GM11168 (cell line): ENCODE measurements at regions not wholly inside any gene's neighbourhood (a gene's known extent, or its start where the extent isn't known, plus 50 kb on each side); places are given as distances from the start of the nearest gene placed in this dataset.
"Not testable (repeated sequence)": the region's sequence is repeated elsewhere in the genome, so short reads cannot be mapped to it uniquely, and the experiment has no call there.

Source experiments
- in situ Hi-C: fragments of 300-500 bp; cut with MboI; formaldehyde crosslinking; loops from one replicate; pipeline ENCODE4 v1.12.0; 2022; ENCODE audit warnings: low sequenced_read_pairs; ENCODE audit not compliant: unreplicated experiment

DNA sequence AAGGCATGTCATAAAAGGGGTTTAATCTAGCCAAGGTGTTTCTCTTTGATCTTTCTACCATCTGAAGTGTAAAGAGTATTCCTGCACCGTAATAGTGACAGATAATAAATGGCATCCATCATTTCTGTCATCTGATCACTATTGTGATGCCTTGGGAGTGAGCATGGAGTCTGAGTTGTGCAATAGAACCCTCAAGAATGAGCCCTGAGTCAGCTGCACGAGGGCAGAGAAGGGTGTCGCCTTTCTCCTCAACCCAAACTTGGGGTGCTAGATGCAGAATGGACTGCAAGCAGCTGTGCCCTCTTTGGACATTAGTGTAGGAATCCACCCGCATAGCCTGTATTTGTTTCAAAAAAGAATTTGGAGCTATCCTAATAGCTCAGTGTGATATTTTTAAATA, 115.2 kb downstream of the ZNF37A start:
- in situ Hi-C loops: no loop called here

DNA sequence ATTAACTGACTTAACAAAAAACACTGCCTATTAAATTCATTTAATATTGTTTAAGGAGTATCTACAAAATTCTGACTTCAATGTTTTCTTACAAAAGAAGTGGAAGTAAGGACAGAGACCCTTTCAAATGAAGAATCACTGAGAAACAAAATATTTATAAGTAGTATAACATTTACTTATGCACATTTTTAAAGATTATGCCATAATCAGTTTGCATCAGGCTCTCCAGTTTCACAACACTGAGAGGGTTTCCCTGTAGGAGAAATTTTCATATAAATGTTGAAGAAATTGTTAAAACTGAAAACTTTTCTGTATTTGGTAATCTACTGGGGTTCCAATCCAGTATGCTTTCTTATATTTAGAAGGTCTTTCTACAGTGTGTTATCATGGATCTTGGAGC, 115.6 kb downstream of the ZNF37A start:
- in situ Hi-C loops: not testable (repeated sequence)

DNA sequence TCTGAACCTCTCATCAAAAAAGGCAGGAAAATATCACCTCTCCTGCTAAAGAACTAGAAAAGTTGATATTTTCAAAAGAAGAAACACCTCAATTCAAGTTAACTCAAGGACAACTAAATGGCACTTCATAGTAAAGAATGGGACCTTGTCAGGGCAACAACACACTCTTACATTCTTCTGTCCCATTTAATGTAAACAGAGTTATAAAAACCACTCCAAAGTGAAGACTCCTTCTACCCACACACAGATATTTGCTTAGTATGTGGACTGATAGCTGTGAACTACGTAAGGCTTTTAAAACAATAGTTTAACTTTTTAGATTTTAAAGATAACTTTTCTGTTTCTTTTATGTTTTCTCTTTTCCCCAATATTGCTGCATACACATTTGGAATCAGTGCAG, 118.3 kb downstream of the ZNF37A start:
- in situ Hi-C loops: no loop called here

DNA sequence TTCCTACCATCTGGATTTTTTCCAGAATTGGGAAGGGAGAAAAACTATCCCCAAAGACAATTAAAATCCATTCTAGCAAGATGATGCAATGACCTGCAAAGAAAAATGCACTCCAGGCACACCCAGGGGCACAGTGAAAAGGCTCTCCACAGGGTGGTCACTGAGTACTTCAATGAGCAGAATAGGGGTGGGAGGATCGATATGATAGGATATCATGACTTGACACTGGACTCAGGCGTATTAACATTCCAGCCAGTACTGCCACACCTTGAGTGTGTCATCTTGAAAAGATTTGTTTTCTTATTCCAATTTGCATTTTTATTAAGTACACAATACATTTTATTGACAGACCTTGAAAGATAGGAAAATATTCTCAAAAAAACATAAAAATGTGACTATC, 132.2 kb downstream of the ZNF37A start:
- in situ Hi-C loops: no loop called here

DNA sequence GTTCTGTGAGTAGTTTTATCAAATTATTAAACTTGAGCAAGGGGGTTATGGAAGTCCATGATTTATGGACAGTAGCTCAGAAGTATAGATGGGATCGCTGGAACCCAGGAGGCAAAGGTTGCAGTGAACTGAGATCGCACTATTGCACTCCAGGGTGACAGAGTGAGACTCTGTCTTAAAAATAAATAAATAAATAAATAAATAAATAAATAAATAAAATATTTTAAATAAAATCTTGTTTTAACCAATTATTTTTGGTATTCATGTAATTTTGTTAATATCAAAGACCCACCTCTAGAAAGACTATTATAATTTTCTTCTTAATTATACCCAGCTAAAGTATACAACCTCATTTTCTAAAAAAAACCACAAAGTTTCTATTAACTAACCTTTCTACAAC, 134.3 kb downstream of the ZNF37A start:
- in situ Hi-C loops: no loop called here

DNA sequence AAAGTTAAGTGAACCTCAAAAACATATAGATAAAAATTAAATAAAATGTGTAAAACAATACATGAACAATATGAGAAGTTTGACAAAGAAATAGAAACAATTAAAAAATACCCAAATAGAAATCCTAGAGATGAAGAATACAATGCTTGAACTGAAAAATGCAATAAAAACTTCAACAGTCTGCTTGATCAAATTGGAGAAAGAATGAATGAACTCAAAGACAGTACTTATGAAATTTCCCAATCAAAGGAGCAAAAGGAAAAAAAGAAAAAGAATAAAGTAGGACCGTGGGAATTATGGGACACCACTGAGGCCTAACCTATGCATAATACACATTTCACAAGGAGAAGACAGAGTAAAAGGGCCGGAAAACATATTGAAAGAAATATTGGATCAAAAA, 144.3 kb downstream of the ZNF37A start:
- in situ Hi-C loops: not testable (repeated sequence)

DNA sequence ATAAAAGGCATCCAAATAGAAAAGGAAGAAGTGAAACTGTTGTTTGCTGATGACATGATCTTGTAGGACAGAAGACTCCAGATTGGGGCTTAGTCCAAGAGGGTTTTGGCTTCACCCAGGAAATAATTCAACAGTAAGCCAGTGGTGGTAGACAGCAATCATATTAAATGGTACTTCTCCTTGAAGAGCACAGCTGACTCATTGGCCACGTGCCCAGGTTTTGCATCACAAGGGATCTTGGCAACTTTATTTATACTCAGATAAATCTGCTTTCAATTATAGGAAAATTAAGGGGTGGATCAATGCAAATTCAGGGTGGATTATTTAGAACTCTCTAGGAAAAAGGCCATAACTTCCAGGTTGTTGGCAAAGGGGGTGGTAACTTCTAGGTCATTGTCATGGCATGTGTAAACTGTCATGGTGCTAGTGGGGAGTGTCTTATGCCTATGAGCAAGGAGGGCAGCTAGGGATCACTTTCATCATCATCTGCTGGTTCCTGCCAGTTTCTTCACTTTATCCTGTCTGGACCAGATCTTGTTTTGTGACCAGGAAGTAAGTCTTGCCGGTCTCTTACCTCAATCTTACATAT, 148.0 kb downstream of the ZNF37A start:
- in situ Hi-C loops: not testable (repeated sequence)

DNA sequence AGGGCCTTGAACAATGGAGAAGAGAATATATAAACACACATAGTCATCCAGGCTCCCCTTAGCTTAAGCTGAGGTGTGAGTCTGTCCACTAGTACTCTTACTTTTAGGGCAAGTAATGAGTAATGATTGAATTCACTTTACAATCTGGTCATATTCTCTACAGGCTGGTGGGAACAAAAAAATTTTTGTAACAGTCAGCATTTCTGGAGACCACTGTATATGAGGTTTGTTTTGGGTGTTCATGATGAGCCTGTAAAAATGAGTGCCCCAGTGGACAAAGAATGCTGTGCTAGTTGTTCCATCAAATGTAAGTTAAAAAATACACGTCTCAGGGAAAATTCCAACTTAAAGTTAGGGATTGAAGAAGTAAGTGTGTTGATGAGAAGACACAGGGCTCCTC, 154.0 kb downstream of the ZNF37A start:
- in situ Hi-C loops: not testable (repeated sequence)

DNA sequence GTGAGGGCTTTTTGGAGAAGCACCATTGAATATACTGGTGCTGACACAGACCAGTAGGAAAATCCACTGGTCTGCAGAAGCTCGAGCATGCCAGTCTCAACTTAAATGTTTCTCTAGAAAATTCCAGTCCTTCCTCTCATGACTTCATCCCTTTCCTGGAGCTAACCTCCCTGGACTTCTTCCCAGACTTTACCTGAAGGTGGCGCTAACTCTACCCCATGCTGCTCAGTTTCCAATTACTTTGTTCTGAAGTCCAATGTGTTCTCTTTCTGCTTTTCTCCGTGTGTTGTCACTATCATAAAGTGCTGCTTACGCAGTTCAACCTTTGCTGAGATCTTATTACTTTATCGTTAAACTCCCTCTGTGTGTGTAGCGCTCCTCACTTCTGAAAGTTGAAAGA, 158.4 kb downstream of the ZNF37A start:
- in situ Hi-C loops: not testable (repeated sequence)

DNA sequence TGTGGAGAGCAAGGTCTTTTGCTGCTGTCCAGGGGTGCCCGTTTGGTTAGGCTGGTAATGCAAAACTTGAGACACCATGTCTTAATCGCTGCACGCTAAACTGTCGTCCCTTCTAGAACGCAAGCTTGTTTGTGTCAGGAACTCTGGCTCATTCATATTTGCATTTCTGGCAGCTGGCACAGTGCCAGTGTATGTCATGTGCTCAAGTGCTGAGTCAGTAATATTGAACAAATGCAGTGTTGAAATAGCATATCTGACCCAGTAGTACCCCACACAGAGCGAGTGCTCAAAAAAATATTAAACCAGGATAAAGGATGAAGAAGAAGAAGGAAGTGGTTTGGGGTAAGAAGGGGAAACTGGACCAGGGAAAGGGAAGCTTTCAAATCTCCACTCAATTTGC, 173.4 kb downstream of the ZNF37A start:
- in situ Hi-C loops: not testable (repeated sequence)

DNA sequence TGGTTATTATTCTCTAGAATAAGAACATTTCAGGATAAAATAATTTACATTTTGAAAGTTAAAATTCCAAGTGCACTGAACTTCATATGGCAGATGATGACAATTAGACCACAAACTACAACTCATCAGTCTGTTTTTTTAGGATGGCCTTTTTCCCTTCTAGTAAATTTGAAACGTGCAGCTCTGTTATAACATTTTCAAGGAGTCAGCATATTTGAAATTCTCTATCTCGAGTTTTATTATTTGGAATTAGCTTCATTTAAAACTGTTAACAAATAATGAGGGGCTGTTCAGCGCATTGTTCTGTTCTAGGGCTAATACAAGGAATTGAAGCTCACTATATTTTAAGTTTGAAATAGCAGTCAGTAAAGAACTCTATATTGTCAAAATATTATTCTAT, 176.9 kb downstream of the ZNF37A start:
- in situ Hi-C loops: loop anchor here (10.0 kb wide), 1 partner anchor 704 kb away; no protein-coding TSS in a partner anchor

DNA sequence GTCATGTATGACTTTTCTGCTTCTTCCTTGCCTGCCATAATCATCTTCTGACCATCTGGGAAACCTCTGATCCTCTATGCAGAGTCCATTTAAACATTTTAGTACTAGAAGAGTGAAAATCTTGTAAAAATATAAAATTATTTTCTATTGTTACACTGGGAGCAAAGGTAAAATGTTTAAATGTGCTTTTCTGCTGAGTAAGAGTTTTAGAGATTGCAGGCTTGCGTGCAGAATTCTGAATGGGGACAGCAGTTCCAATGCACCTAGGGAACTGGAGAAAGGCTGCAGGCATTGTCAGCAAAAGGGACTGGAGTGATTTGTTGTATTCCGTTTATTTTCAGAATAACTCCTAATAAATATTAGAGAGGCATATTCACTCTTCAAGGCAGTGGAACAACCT, 180.7 kb downstream of the ZNF37A start:
- in situ Hi-C loops: loop anchor here (10.0 kb wide), 1 partner anchor 700 kb away; no protein-coding TSS in a partner anchor

DNA sequence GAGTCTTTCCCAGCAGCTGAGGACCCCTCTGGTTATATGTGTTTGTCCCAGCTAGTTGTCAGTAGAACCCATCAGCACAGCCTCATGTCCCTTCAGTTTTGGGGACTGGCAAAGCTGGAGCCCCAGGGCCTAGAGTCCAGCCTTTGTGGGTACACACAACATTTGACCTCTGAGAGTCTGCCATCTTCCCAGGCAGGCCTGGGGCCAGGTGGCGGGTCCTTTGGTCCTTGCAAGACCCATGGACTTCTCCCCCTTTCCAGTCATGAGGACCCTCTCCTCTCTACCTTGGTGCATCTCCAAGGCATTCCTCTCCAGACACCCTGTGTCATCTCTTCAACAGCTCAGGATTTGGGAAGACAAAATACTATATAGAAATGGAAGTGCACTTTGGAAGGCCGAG, 198.4 kb downstream of the ZNF37A start:
- in situ Hi-C loops: not testable (repeated sequence)

DNA sequence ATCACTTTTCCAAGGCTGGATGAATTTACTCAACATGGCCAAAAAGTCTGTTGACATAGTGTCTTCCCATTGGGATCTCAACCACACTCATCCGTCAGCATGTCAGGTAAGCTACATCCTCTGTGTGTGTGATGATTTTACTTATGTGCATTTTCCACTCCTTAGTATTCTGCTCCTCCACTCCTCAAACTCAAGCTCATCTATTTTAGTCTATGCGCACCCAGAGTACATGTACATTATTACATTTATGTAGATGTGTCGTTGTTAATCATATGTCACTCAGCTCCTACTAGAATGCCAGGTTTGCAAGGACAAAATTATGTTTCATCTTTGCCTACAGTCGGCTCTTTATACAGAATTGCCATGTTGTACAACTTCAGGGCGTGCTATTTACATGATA, 216.0 kb downstream of the ZNF37A start:
- in situ Hi-C loops: not testable (repeated sequence)

DNA sequence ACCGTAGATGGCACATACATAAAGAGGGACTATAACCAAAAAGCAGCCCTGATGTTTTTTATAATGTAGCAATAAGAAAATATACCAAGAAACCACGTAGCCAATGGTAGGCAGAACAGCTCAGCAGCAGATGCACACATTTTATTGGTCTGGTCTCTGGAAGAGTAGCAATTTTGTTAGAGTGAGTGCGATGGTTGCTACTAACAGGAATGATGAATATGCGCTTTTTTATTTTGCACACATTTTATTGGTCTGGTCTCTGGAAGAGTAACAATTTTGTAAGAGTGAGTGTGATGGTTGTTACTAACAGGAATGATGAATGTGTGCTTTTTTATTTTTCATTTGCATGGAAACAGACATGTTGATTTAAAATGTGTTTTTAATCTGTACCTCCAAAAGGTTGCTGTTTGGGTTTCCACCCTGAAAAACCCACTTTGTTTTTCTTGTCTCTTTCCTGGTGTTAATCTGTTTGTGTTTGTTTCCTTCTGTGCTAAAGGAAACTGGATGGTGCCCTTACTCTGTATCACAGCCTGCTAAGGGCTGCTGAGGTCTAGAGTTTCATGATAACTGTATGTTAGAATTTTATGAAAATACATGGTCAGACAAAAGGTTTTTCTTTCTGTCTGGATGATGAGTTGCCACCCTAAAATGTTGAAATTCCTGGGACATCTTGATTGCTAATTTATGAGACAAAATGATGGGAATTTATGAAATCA, 221.1 kb downstream of the ZNF37A start:
- in situ Hi-C loops: not testable (repeated sequence)

DNA sequence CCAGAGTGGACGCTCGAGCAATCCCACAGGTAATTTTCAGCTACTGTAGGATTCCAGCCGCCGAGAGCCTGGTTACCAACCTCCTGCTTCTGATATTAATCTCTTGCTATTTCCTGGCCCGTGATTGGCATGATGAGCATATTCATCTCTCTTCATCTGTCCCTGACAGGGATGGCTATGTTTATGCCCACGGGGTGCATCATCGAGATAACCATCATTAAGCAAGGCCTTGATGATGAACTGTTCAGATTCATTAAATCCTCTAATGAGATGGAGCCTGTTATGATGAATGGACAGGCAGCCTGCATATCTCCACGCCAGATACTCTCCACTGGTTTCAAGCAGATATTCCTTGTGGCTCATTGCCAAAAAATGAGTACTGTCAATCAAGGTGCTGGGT, 227.3 kb downstream of the ZNF37A start:
- in situ Hi-C loops: not testable (repeated sequence)

DNA sequence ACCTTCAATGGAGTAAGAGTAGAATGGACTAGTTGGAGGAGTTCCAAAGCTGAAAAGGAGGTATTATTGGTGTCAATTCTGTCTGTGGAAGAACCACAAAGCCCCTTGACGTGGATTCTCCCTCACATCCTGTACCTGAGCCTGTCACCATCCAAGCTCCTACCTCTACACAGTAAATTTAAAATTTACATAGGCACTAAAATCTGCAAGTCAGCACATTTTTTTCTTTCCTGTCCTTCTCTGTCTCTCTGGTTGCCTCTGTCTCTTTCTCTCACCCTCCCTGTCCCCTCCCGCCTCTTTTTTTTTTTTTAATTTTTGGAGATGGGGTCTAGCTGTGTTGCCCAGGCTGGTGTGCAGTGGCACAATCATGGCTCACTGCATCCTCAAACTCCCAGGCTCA, 236.2 kb downstream of the ZNF37A start:
- in situ Hi-C loops: not testable (repeated sequence)

DNA sequence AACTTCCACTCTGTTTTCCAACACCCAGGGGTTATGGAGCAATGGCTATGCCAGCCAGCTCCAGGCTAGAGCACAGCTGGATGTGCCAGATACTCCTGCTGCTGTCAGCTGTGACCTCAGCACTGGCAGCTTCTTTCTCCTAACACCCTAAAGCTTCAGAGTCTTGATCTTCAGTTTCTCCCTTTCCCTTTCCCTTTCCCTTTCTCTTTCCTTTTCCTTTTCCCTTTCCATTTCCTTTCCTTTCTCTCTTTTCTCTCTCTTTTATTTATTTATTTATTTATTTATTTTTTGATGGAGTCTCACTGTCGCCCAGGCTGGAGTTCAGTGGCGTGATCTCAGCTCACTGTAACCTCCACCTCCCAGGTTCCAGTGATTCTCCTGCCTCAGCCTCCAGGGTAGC, 237.0 kb downstream of the ZNF37A start:
- in situ Hi-C loops: not testable (repeated sequence)

DNA sequence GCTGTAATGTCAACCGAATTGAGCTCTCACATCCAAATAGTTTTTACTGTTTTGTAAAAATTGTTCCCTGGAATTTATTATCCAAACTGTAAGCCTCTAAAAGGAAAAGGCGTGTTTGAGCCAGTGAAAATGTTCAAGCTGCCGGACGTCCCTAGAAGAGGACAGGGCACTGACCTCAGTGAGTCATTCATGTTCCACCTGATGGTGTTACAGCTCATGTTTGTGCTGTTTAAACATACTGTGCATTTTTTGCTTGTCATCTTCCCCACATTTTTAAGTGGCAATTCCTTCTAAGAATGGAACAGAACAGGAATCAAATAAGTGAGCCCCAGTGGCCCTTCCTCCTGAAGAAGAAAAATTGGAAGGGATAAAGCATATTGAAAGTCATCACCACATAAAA, 239.6 kb downstream of the ZNF37A start:
- in situ Hi-C loops: not testable (repeated sequence)

DNA sequence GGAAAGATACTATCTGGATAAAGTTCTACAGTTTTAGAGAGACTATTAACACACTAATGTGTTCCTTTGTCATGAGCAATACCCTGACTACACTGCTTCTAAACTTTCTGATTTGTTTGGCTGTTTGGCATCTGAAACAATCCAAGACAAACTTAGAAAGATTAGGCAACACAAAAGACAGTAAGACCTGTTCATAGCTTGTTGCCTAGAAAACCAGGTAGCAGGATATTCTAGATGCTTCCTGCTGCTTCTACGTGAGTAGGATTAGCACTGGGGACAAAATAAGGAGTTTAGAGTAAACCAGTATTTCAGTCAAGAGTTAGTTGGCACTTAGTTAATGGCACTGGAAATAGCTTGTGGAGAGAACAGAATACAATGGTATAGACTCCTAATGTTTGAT, 256.5 kb downstream of the ZNF37A start:
- in situ Hi-C loops: loop anchor here (25.0 kb wide), 1 partner anchor 363 kb away; the partner anchor contains the start of gene ZNF25

DNA sequence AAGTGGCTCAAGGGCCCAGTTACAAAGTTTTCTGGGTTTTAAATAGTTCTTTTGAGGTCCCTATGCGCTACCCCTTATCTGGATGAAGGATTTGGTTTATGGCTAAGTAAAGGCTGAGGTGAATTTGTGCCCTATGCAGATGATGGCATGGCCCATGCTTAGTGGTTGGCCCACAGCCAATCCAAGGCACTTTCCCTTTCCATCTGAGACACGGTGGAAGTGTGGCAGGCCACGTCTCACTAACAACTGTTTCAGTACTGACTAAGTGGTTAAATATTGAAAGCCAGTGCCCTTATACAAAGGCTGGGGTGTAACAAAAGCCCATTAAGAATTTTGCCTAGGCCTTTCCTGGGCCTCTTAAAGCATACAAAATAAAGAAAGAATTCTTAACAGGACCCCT, 260.3 kb downstream of the ZNF37A start:
- in situ Hi-C loops: loop anchor here (25.0 kb wide), 1 partner anchor 367 kb away; the partner anchor contains the start of gene ZNF25
